Karpas-422 (cell line): ENCODE measurements at regions not wholly inside any gene's neighbourhood (a gene's known extent, or its start where the extent isn't known, plus 50 kb on each side); places are given as distances from the start of the nearest gene placed in this dataset.

Source experiments
- DNase-seq: peaks from one replicate; pipeline ENCODE4 v3.0.0-alpha.2; 2015
- H2AFZ ChIP-seq: fragments of 200-600 bp; sonication (generic); 2 replicates; pipeline ENCODE4 v1.6.1; 2014; ENCODE audit warnings: antibody characterized with exemption, low read length, mixed read lengths
- H3K27ac ChIP-seq: fragments of 200-600 bp; sonication (generic); 2 replicates; pipeline ENCODE4 v1.5.1; 2014; ENCODE audit warnings: mild to moderate bottlenecking, low read length, moderate library complexity
- H3K27me3 ChIP-seq: fragments of 200-600 bp; sonication (generic); 2 replicates; pipeline ENCODE4 v1.6.1; 2014; ENCODE audit warnings: low read length, mixed read lengths
- H3K36me3 ChIP-seq: fragments of 200-600 bp; sonication (generic); 2 replicates; pipeline ENCODE4 v1.6.1; 2014; ENCODE audit warnings: low read length, mixed read lengths; ENCODE audit not compliant: insufficient read depth
- H3K4me1 ChIP-seq: fragments of 200-600 bp; sonication (generic); 2 replicates; pipeline ENCODE4 v1.6.1; 2014; ENCODE audit warnings: mild to moderate bottlenecking, low read length, mixed read lengths
- H3K4me2 ChIP-seq: fragments of 200-600 bp; sonication (generic); 2 replicates; pipeline ENCODE4 v1.6.1; 2014; ENCODE audit warnings: low read length, low read depth, mild to moderate bottlenecking; ENCODE audit not compliant: poor library complexity, severe bottlenecking
- H3K4me3 ChIP-seq: fragments of 200-600 bp; sonication (generic); 2 replicates; pipeline ENCODE4 v1.5.1; 2014; ENCODE audit warnings: mild to moderate bottlenecking, antibody characterized with exemption, low read length, mixed read lengths
- H3K79me2 ChIP-seq: fragments of 200-600 bp; sonication (generic); 2 replicates; pipeline ENCODE4 v1.6.1; 2014; ENCODE audit warnings: mild to moderate bottlenecking, low read length, mixed read lengths
- H3K9ac ChIP-seq: fragments of 200-600 bp; sonication (generic); 2 replicates; pipeline ENCODE4 v1.6.0; 2014; ENCODE audit warnings: low read length
- H3K9me2 ChIP-seq: fragments of 200-600 bp; sonication (generic), shearing (Covaris generic); replicated peaks from 2 replicates; pipeline ENCODE4 v1.6.0; 2014; ENCODE audit warnings: mild to moderate bottlenecking, low read length, moderate library complexity; ENCODE audit not compliant: insufficient read depth
- H3K9me3 ChIP-seq: fragments of 300-700, 200-600 bp; sonication (generic); 2 replicates; pipeline ENCODE4 v1.6.1; 2014; ENCODE audit warnings: low read length, mixed read lengths
- H4K20me1 ChIP-seq: fragments of 200-600 bp; sonication (generic); 2 replicates; pipeline ENCODE4 v1.6.1; 2014; ENCODE audit warnings: mild to moderate bottlenecking, antibody characterized with exemption, low read length, low read depth; ENCODE audit not compliant: insufficient read depth

DNA sequence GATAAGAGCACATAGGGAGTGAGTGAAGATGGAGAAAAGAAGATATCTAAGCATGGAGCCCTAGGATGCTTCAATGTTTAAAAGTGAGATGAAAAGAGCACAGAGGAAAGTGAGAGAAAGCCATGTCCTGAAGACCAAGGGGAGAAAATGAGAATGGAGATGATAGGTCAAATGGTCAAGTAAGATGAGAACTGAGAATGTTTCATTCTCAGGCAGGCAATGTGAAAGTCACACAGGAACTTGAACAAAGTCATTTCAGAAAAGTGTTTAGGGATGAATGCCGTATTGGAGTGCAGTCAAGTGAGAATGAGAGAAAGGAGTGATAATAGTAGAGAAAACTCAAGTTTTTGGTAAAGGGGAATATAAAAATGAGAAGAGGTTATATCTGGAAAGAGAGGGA, 148.7 kb upstream of the PTCHD1 start:
- Histone ChIP-seq H3K36me3 (no peaks in the 10 kb centered on the region), H3K9ac (no peak overlapping the region), H3K4me2 (no peak overlapping the region), H3K9me2 (no peaks in the 10 kb centered on the region), H3K9me3 (no peaks in the 10 kb centered on the region), H3K27me3 (no peaks in the 10 kb centered on the region), H3K27ac (no peak overlapping the region), H4K20me1 (no peaks in the 10 kb centered on the region), H3K79me2 (no peaks in the 10 kb centered on the region), H3K4me1 (no peaks in the 10 kb centered on the region), H2AFZ (no peak overlapping the region), H3K4me3 (no peak overlapping the region)
- no peak for DNase-seq

DNA sequence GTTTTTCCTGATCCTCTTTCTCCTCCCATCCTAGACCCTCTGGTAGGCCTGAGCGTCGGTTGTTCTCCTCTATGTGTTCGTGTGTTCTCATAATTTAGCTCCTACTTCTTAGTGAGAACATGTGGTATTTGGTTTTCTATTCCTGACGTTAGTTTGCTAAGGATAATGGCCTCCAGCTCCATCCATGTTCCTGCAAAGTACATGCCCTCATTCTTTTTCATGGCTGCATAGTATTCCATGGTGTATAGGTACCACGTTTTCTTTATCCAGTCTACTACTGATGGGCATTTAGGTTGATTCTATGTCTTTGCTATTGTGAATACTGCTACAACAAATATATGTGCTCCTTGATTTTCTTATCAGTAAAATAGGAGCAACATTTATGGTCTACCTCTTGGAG, 146.8 kb upstream of the PTCHD1 start:
- H3K79me2 ChIP-seq: no peaks in the 10 kb centered on the region
- no peaks in the 10 kb centered on the region for H3K9me3 ChIP-seq
- no peaks in the 10 kb centered on the region for H3K27me3 ChIP-seq
- H3K36me3 ChIP-seq: no peaks in the 10 kb centered on the region
- no peak overlapping the region for H3K4me3 ChIP-seq
- H3K4me1 ChIP-seq: no peaks in the 10 kb centered on the region
- no peak overlapping the region for H2AFZ ChIP-seq
- no peak overlapping the region for H3K9ac ChIP-seq
- H4K20me1 ChIP-seq: no peaks in the 10 kb centered on the region
- no peaks in the 10 kb centered on the region for H3K9me2 ChIP-seq
- no peak overlapping the region for H3K27ac ChIP-seq
- DNase-seq: no peak
- H3K4me2 ChIP-seq: no peak overlapping the region

DNA sequence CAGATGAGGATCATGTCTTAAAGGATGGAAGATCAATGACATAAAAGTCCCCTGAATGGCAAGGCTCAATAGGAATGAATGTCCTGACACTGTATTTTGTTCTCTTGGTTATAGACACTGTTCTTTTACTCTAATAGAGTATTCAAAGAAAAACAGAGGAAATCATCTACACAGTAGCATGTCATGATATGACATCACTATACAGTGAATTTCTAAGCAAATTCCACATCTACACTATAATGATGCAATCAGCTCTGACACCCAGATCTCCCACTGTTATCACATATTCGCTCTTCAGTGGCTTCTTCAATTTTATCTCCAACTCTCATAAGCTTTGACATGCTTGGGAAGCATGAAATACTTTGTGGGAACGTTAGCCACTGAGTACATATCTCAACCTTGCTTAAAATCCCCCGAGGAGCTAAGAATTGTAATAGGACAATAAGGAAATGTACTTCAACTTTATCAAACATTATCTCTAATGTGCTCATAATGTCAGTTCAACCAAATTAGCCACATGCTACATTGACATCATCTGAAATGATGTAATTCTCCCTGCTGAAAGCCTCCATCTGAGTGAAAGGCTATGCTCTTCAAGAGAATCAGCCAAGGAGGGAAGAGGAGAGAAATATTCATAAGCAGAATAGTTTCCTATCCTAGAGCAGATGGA, 139.6 kb upstream of the PTCHD1 start:
- Histone ChIP-seq H3K4me3 (no peak overlapping the region), H2AFZ (no peak overlapping the region), H4K20me1 (no peaks in the 10 kb centered on the region), H3K9me3 (no peaks in the 10 kb centered on the region), H3K9ac (no peak overlapping the region), H3K9me2 (no peaks in the 10 kb centered on the region), H3K79me2 (no peaks in the 10 kb centered on the region), H3K27me3 (no peaks in the 10 kb centered on the region), H3K36me3 (no peaks in the 10 kb centered on the region), H3K4me2 (no peak overlapping the region), H3K4me1 (no peaks in the 10 kb centered on the region), H3K27ac (no peak overlapping the region)
- DNase-seq: no peak

DNA sequence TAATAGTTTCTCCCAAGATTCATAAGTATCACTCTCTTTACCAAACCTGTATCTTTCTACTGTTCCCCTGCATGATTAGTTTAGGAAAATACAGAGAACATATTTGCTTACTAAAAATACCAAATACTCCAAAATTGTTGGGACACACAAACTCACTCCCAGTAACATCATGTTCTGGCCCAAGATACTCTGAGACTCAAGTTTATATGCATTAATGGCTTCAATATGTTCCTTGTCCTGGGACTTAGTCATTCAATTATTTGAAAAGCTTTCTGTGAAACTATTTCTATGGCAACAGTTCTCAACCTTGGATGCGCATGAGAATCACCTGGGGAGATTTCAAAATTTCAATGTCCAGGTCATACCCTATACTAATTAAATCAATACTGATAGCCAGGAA, 138.9 kb upstream of the PTCHD1 start:
- Histone ChIP-seq H3K27ac (no peak overlapping the region), H4K20me1 (no peaks in the 10 kb centered on the region), H3K9me3 (no peaks in the 10 kb centered on the region), H3K4me2 (no peak overlapping the region), H2AFZ (no peak overlapping the region), H3K36me3 (no peaks in the 10 kb centered on the region), H3K79me2 (no peaks in the 10 kb centered on the region), H3K9me2 (no peaks in the 10 kb centered on the region), H3K4me1 (no peaks in the 10 kb centered on the region), H3K9ac (no peak overlapping the region), H3K4me3 (no peak overlapping the region), H3K27me3 (no peaks in the 10 kb centered on the region)
- DNase-seq: no peak

DNA sequence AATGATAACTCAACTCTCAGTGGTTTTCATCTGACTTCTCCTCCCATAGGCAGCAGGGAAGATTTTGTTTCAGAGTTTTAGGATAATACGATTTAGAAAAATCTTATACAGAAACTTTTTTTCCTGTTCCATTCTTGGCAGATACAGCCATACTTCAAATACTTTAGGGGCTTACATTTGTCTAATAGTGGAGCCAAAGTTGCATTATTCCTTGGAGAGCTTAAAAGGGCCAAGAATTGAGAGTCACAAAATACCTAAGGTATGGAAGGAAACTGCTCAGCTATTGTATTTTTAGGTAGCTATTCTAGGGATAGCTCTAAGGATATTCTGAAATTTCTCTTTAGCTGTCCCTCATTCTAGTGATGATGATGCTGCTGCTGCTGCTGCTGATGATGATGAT, 132.9 kb upstream of the PTCHD1 start:
- Histone ChIP-seq H3K9ac (no peak overlapping the region), H4K20me1 (no peaks in the 10 kb centered on the region), H3K27ac (no peak overlapping the region), H3K9me2 (no peaks in the 10 kb centered on the region), H3K79me2 (no peaks in the 10 kb centered on the region), H3K4me3 (no peak overlapping the region), H3K4me2 (no peak overlapping the region), H3K27me3 (no peaks in the 10 kb centered on the region), H3K4me1 (no peaks in the 10 kb centered on the region), H3K36me3 (no peaks in the 10 kb centered on the region), H3K9me3 (no peaks in the 10 kb centered on the region), H2AFZ (no peak overlapping the region)
- no peak for DNase-seq

DNA sequence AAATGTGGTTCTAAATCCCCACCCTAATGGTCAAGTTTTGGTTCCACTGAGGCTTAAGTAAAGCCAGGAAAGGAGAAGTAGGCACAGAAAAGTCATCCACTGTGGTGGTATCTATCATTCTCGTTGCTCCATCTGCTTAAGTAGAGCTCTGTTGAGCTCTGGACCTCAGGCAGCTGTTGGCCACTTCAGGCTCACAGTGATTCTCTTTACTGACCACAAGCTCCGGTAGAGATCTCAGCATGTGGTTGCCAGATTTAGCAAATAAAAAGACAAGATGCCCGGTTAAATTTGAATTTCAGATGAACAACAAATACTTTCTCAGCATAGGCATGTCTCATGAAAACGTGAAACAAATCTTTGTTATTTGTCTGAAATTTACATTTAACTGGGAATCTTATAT, 132.3 kb upstream of the PTCHD1 start:
- no peak for DNase-seq
- no peaks in the 10 kb centered on the region for H3K79me2 ChIP-seq
- H3K4me2 ChIP-seq: no peak overlapping the region
- no peaks in the 10 kb centered on the region for H3K9me2 ChIP-seq
- no peaks in the 10 kb centered on the region for H3K36me3 ChIP-seq
- no peaks in the 10 kb centered on the region for H3K4me1 ChIP-seq
- no peak overlapping the region for H2AFZ ChIP-seq
- no peaks in the 10 kb centered on the region for H3K9me3 ChIP-seq
- no peak overlapping the region for H3K9ac ChIP-seq
- H3K4me3 ChIP-seq: no peak overlapping the region
- no peaks in the 10 kb centered on the region for H3K27me3 ChIP-seq
- H3K27ac ChIP-seq: no peak overlapping the region
- H4K20me1 ChIP-seq: no peaks in the 10 kb centered on the region

DNA sequence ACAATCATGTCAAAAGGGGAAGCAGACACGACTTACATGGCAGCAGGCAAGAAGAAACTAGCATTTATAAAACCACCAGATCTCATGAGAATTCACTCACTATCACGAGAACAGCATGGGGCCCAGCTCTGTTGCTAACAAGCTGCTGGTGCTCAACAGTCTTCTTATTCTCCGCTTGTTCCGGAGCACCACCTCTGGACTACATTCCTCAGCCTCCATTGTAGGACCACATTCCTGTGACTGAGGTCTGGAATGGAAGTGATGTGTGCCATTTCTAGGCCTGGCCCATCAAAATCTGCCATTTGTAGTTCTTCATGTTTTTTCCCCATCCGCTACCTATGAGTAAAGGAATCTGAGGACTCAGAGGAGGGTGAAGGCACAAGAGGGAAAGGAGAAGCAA, 111.5 kb upstream of the PTCHD1 start:
- Histone ChIP-seq H3K9me2 (no peaks in the 10 kb centered on the region), H3K4me2 (no peak overlapping the region), H3K79me2 (no peaks in the 10 kb centered on the region), H3K36me3 (no peaks in the 10 kb centered on the region), H3K4me1 (no peaks in the 10 kb centered on the region), H3K9me3 (no peaks in the 10 kb centered on the region), H3K4me3 (no peak overlapping the region), H3K27ac (no peak overlapping the region), H2AFZ (no peak overlapping the region), H4K20me1 (no peaks in the 10 kb centered on the region), H3K9ac (no peak overlapping the region), H3K27me3 (no peaks in the 10 kb centered on the region)
- no peak for DNase-seq

DNA sequence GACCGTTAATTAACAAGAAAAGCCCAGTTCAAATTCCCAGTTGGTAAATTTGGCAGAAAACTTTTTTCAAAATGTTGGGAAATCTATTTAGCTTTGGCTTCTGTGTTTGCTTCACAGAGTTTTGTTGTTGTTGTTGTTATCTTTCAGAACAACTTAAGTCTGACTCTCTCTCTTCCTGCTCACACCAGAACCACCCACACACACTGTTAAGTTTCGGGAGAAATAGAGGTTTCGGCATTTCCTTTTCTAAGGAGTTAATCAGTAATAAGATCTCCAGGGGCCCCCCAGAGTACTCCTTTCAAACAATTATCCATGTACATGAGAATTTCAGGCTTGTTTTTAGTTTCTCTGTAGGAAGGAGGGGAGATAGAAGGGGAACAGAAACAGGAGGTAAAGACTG, 106.2 kb upstream of the PTCHD1 start:
- Histone ChIP-seq H3K27me3 (no peaks in the 10 kb centered on the region), H3K27ac (no peak overlapping the region), H3K9me2 (no peaks in the 10 kb centered on the region), H3K4me3 (no peak overlapping the region), H3K4me1 (no peaks in the 10 kb centered on the region), H3K9ac (no peak overlapping the region), H4K20me1 (no peaks in the 10 kb centered on the region), H3K36me3 (no peaks in the 10 kb centered on the region), H3K4me2 (no peak overlapping the region), H3K79me2 (no peaks in the 10 kb centered on the region), H3K9me3 (no peaks in the 10 kb centered on the region), H2AFZ (no peak overlapping the region)
- DNase-seq: no peak
